GM12878 (cell line): ENCODE measurements at regions not wholly inside any gene's neighbourhood (a gene's known extent, or its start where the extent isn't known, plus 50 kb on each side); places are given as distances from the start of the nearest gene placed in this dataset.

Source experiments
- ATAC-seq: fragments of 200-7000 bp; cut with Tn5 transposase; 3 replicates; pipeline ENCODE4 v1.9.1; 2020; ENCODE audit warnings: mild to moderate bottlenecking, moderate library complexity
- BruUV-seq: library from RNA; stranded (reverse); fragments of 400-500 nt; replicated peaks from 2 replicates; lab custom pipeline; 2021; lab: Mats Ljungman, UMichigan
- CTCF ChIA-PET: fragments of 300-600 bp; sonication (Branson Sonifier 250); formaldehyde crosslinking; extraction: SDS; loops from one replicate; lab custom pipeline; 2021; ENCODE audit warnings: inconsistent platforms; lab: Yijun Ruan, JAX
- POLR2A ChIA-PET: fragments of 350-600 bp; formaldehyde crosslinking; extraction: SDS; loops from one replicate; lab custom pipeline; 2021; ENCODE audit warnings: inconsistent platforms; lab: Charles Lee
- RAD21 ChIA-PET: fragments of 300-600 bp; sonication (Branson Sonifier 250); formaldehyde crosslinking; loops from one replicate; lab custom pipeline; 2023; ENCODE audit warnings: antibody characterized with exemption; ENCODE audit not compliant: unreplicated experiment; lab: Charles Lee
- SMC1A ChIA-PET: fragments of 300-600 bp; sonication (Branson Sonifier 250); formaldehyde crosslinking; loops from one replicate; lab custom pipeline; 2023; ENCODE audit not compliant: unreplicated experiment, uncharacterized antibody; lab: Charles Lee
- DNase-seq: peaks from one replicate; pipeline ENCODE4 v3.0.0-alpha.2; 2011; ENCODE audit warnings: low read depth, low spot score
- FAIRE-seq: peaks from 3 replicates; lab custom pipeline; 2011; peaks lifted over from hg19 to GRCh38; lab: Jason Lieb, UNC
- H2AFZ ChIP-seq: 2 replicates; pipeline ENCODE4 v1.6.0; 2011; ENCODE audit warnings: low read depth, low read length, control low read depth; ENCODE audit not compliant: control insufficient read depth
- H3K27ac ChIP-seq: 2 replicates; pipeline ENCODE4 v1.5.1; 2011; ENCODE audit warnings: control low read depth; ENCODE audit not compliant: control insufficient read depth, insufficient read depth
- H3K27me3 ChIP-seq, 2 experiments: replicated peaks in 1 of 2; 2 replicates each; pipeline versions ENCODE4 v1.6.0 to v1.6.1; 2011; ENCODE audit warnings: low read length in 1 of 2; ENCODE audit not compliant: control insufficient read depth in 2 of 2, insufficient read depth in 2 of 2
- H3K36me3 ChIP-seq, 2 experiments: 2 replicates each; pipeline ENCODE4 v1.5.1; 2011; ENCODE audit warnings: low read length in 1 of 2; ENCODE audit not compliant: control insufficient read depth in 2 of 2, insufficient read depth in 2 of 2
- H3K4me1 ChIP-seq: 2 replicates; pipeline ENCODE4 v1.6.1; 2011; ENCODE audit warnings: mild to moderate bottlenecking, low read length, moderate library complexity, mixed read lengths; ENCODE audit not compliant: control insufficient read depth, insufficient read depth
- H3K4me2 ChIP-seq: 2 replicates; pipeline ENCODE4 v1.6.0; 2011; ENCODE audit warnings: control low read depth; ENCODE audit not compliant: control insufficient read depth, insufficient read depth
- H3K4me3 ChIP-seq: fragments of 200-600 bp; sonication (generic); 2 replicates; pipeline ENCODE4 v1.5.1; 2016
- H3K79me2 ChIP-seq: 2 replicates; pipeline ENCODE4 v1.6.0; 2011; ENCODE audit warnings: low read length; ENCODE audit not compliant: control insufficient read depth, insufficient read depth
- H3K9ac ChIP-seq: 2 replicates; pipeline ENCODE4 v1.8.0; 2011; ENCODE audit warnings: low read length, control low read depth, mixed read lengths; ENCODE audit not compliant: control insufficient read depth, insufficient read depth
- H3K9me3 ChIP-seq: replicated peaks from 3 replicates; pipeline ENCODE4 v1.5.1; 2011; ENCODE audit warnings: mild to moderate bottlenecking, low read length; ENCODE audit not compliant: control insufficient read depth, insufficient read depth
- H4K20me1 ChIP-seq: 2 replicates; pipeline ENCODE4 v1.6.0; 2011; ENCODE audit not compliant: control insufficient read depth, insufficient read depth
- EP300 ChIP-seq, 2 experiments: fragments of 150-350 bp in 1 of 2; IDR thresholded peaks; 2 replicates each; pipeline ENCODE4 v1.6.1; 2011 to 2012; ENCODE audit warnings: low read depth in 2 of 2, low read length in 2 of 2, borderline replicate concordance in 1 of 2, improper control_type of control experiment in 1 of 2, inconsistent platforms in 1 of 2; ENCODE audit not compliant: control insufficient read depth in 1 of 2
- ETV6 ChIP-seq, 2 experiments: fragments of 450-650 bp in 1 of 2; IDR thresholded peaks in 1 of 2; conservative IDR thresholded peaks in 1 of 2; 2 replicates each; pipeline ENCODE4 v1.6.1; 2014; ENCODE audit warnings: antibody characterized with exemption in 1 of 2, borderline replicate concordance in 1 of 2, low read depth in 1 of 2, mild to moderate bottlenecking in 1 of 2, moderate library complexity in 1 of 2
- HDGF ChIP-seq: fragments of 450-650 bp; IDR thresholded peaks from 2 replicates; pipeline ENCODE4 v1.6.1; 2016; ENCODE audit warnings: antibody characterized with exemption
- POLR2AphosphoS5 ChIP-seq: IDR thresholded peaks from 2 replicates; pipeline ENCODE4 v1.6.1; 2011; ENCODE audit warnings: mild to moderate bottlenecking, low read length, inconsistent platforms
- WGBS: methylation state at CpG from one replicate; pipeline ENCODE4 v1.1.6; 2016; ENCODE audit warnings: low lambda C conversion rate; ENCODE audit not compliant: insufficient replicate concordance, insufficient coverage; ENCODE audit errors: missing lambda C conversion rate; 5-methylcytosine and 5-hydroxymethylcytosine counted together
- in situ Hi-C: fragments of 300-500 bp; cut with MboI; formaldehyde crosslinking; loops from 9 replicates; pipeline ENCODE4 v1.14.3; 2018; ENCODE audit warnings: mixed read lengths
- intact Hi-C: fragments of 100-400 bp; cut with micrococcal nuclease; formaldehyde crosslinking; loops from one replicate; pipeline ENCODE4 v1.14.2; 2022; ENCODE audit not compliant: unreplicated experiment
- TF ChIP-seq, protein P1 (sequence below): fragments of 450-650 bp; IDR thresholded peaks from 2 replicates; pipeline ENCODE4 v1.6.1; 2018; ENCODE audit warnings: mild to moderate bottlenecking, low read depth, moderate library complexity; ENCODE audit not compliant: partially characterized antibody

DNA sequence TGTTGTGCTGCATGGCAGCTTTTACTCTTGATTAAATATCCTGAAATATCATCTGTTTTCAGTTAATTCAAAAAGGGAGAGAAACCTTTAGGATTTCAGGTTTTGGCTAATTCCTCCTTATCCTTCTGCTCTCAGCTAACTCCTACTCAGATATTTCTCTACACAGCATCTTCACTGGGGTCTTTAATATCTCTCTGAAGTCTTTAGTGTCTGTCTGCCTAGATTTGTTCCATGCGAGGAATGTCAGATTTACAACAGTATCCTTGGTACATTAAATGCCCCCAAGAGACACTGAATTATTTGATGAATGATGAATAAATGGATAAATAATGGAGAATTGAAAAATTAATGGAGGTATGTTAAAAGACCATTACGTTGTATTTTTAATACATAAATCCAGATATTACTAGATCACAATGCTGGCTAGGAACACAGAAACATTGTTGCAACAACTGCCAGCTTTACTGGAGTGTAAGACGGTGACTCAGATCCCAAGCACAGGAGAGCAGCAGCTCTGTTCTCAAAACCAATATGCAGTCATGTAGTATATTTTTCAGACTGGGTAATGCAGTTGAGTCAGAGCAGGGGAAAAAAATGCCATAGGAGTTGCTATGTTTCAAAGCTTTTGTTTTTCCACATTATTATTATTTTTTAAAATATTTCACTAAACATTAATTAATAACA, 388.0 kb upstream of the SYT4 start:
- Histone ChIP-seq H3K9me3 (no peaks in the 10 kb centered on the region), H3K4me2 (no peak overlapping the region), H3K27me3 (no peaks in the 10 kb centered on the region), H3K9ac (no peak overlapping the region), H3K36me3 (no peaks in the 10 kb centered on the region), H3K4me1 (no peaks in the 10 kb centered on the region), H3K4me3 (no peak overlapping the region), H3K27ac (no peak overlapping the region)
- FAIRE-seq (no peak), ATAC-seq (no peak)
- ChIA-PET SMC1A (no interaction called here), CTCF (no interaction called here)
- no TSS peak for BruUV-seq
- intact Hi-C loops: no loop called here
- TF ChIP-seq, protein P1, sequence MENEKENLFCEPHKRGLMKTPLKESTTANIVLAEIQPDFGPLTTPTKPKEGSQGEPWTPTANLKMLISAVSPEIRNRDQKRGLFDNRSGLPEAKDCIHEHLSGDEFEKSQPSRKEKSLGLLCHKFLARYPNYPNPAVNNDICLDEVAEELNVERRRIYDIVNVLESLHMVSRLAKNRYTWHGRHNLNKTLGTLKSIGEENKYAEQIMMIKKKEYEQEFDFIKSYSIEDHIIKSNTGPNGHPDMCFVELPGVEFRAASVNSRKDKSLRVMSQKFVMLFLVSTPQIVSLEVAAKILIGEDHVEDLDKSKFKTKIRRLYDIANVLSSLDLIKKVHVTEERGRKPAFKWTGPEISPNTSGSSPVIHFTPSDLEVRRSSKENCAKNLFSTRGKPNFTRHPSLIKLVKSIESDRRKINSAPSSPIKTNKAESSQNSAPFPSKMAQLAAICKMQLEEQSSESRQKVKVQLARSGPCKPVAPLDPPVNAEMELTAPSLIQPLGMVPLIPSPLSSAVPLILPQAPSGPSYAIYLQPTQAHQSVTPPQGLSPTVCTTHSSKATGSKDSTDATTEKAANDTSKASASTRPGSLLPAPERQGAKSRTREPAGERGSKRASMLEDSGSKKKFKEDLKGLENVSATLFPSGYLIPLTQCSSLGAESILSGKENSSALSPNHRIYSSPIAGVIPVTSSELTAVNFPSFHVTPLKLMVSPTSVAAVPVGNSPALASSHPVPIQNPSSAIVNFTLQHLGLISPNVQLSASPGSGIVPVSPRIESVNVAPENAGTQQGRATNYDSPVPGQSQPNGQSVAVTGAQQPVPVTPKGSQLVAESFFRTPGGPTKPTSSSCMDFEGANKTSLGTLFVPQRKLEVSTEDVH: no peak
- TF ChIP-seq EP300 (IDR thresholded peaks at IDR 0.05; ENCODE audit: borderline replicate concordance in 1 of 2, control insufficient read depth in 1 of 2, low read depth in 2 of 2, low read length in 2 of 2) (no peak), HDGF (no peak), POLR2AphosphoS5 (no peak), ETV6 (conservative IDR thresholded peaks at IDR 0.05 in 1 of 2, IDR thresholded peaks at IDR 0.05 in 1 of 2; ENCODE audit: borderline replicate concordance in 1 of 2, low read depth in 1 of 2) (no peak)
- TF ChIP-seq, all 136 proteins: peak for 0
- DNase-seq: no peak
- RAD21 ChIA-PET: no interaction called here
- WGBS: 15% methylated on average over 3 of the region's 3 CpGs
- H2AFZ ChIP-seq: no peak overlapping the region
- in situ Hi-C loops: no loop called here
- H4K20me1 ChIP-seq: no peaks in the 10 kb centered on the region
- POLR2A ChIA-PET: no interaction called here
- no peaks in the 10 kb centered on the region for H3K79me2 ChIP-seq
